Left colon (tissue), 2 donors: ENCODE measurements at regions not wholly inside any gene's neighbourhood (a gene's known extent, or its start where the extent isn't known, plus 50 kb on each side); places are given as distances from the start of the nearest gene placed in this dataset.
A peak's percentile ranks its signal among the peaks of the same experiment; 100 is the strongest.

ENCODE experiments used
- ATAC-seq: fragments of 200-7000 bp; cut with Tn5 transposase; one replicate; pipeline ENCODE4 v1.9.1; 2020; ENCODE audit warnings: mild to moderate bottlenecking, moderate library complexity
- DNase-seq, 2 donors: peaks; one replicate each; pipeline ENCODE4 v3.0.0-alpha.2; 2020
- intact Hi-C, 2 donors: fragments of 100-400 bp; cut with DNase I in 1 of 2; cut with micrococcal nuclease in 1 of 2; formaldehyde crosslinking; loops; one replicate each; pipeline versions ENCODE4 v1.11.2 to v1.14.0; 2022; cut with DNase I, micrococcal nuclease
- donor health status: DM: no; HTN: no; CAD: no.
- donor health status: DM: yes; HTN: yes; CAD: no.

GRCh38 chr3:154015307-154015706, 105.9 kb upstream of the ARHGEF26 start:
- ATAC-seq, result no peak
- intact Hi-C loops, result no loop called here
- DNase-seq, result no peak

- ATAC-seq (no peak), DNase-seq (peak in 1 of 2 donors; percentile 31)
- intact Hi-C loops, result no loop called here
These were observed 103.0 kb upstream of the ARHGEF26 start for GRCh38 chr3:154018100-154018696.

GRCh38 chr3:154022606-154023005, 98.6 kb upstream of the ARHGEF26 start:
- ATAC-seq (no peak), DNase-seq (no peak)
- intact Hi-C loops, result no loop called here

DNA sequence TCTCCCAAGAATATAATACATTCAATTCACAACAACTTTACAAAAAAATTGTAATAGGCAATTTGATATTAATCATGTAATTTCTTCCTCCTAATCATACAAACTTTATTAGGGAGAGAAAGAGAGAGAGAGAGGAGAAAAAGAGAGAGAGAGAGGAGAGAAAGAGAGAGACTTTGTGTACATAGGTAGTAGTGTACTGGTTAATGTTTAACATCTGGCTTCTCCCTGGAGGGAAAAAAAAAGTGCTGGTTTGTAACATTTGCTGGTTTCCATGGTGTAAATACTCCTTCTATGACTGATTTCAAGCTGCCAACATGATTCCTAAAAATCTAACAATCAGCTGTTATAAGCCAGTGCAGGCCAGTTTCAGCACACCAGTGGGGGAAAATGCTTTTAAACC, 98.0 kb upstream of the ARHGEF26 start:
- DNase-seq (no peak), ATAC-seq (peak; percentile 28)
- intact Hi-C loops, result no loop called here

DNA sequence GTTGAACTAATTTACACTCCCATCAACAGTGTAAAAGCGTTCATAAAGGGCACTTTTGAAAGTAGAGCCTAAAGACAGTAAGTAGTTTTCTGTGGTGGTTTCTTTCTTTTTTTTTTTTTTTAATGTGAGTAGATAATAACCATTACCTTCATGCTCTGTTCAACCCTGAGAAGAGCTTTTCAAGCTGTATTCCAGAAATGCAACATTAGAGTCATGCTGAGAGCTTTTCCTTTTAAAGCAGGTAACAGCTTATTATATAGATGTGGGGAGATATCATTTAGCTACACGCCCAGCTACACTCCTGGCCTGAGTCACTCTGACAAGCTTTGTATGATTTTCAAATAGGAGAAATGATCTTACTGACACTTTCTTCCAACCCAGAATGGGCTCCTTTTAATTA, 96.2 kb upstream of the ARHGEF26 start:
- intact Hi-C loops, result no loop called here
- DNase-seq (no peak), ATAC-seq (no peak)

DNA sequence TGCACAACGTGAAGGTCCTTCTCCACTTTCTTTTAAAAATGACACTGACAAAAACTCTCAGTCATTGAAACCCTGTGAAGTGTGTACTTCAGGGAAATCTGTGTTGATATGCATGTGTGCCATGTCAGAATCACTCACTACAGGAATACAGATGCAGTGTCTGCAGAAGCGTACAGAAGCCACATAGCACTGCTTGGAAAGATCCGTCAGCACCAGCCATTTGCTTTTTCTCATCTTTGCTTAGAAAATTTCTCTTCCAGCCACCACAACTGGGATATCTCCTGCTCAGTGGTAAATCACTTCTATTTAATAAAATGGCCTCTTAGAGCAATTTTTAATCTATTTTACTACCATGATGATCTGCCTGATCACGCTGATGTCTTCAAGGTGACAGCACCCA, 91.3 kb upstream of the ARHGEF26 start:
- DNase-seq (no peak), ATAC-seq (no peak)
- intact Hi-C loops, result no loop called here

DNA sequence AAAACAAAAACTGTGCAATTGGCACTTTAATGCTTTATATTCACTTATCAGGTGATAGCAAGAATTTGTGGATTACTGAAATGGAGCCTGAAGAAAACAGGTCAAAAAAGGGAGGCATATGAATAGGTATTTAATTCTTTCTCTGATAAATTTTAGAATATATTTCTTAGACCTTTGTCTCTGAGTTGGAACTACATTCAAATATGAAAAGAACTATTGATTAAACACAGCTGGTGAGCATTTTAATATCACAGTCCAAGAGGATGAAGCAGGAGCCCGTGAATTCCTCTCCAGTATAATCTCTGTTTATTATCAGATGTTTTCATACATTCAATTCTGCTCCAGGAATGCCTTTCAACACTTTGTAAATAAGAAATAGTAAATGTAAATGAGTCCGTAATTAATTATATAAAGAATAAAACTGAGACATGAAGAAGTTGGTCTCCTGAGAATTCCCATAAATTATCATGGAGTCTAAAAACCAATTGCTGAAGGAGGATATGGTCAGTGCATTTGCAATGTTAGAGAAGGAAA, 86.3 kb upstream of the ARHGEF26 start:
- no peak for DNase-seq
- intact Hi-C loops, result no loop called here
- ATAC-seq, result no peak

- intact Hi-C loops, result no loop called here
- no peak for ATAC-seq
- DNase-seq, result no peak
These were observed 80.9 kb upstream of the ARHGEF26 start for GRCh38 chr3:154040283-154040682.

GRCh38 chr3:154044671-154045070, 76.5 kb upstream of the ARHGEF26 start:
- ATAC-seq, result no peak
- intact Hi-C loops, result no loop called here
- no peak for DNase-seq

- ATAC-seq (no peak), DNase-seq (no peak)
- intact Hi-C loops, result no loop called here
These were observed 71.0 kb upstream of the ARHGEF26 start for GRCh38 chr3:154050216-154050615.

GRCh38 chr3:154050766-154051165, 70.4 kb upstream of the ARHGEF26 start:
- intact Hi-C loops, result no loop called here
- ATAC-seq (no peak), DNase-seq (no peak)

- ATAC-seq, result no peak
- DNase-seq, result no peak
- intact Hi-C loops, result no loop called here
These were observed 61.4 kb upstream of the ARHGEF26 start for GRCh38 chr3:154059833-154060232.

DNA sequence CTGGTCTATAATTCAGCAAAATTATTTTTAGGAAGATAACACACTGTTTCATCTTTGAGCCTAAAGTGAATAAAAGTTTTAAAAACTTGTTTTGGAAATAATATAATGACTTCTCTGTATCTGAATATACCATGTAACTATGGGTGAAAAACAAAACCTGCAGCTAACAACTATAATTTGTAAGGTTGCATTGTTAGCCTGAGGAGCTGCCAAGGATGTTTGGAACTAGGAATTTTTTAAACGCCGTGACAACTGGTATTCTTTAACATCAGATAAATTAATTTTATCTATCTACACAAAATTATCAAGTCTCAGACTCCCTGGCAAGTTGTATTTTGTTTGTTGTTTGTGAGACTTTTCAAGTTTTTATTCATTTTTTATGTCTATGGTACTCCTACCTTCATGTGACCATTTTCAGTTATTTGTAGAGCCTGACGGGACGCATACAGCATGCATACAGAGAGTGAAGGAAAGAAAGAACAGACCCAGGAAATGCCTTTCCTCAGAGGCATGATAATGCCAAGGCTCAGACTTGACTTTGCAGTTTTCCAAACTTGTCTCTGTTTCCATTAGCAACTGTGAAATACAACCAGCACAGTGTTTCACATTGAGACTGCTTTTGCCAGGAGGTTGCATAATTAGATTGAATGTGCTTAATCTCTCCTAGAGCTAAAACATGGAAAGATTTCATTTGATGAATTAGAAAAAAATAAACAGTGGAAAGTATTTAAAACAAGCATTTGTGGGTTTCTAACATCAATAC, 60.8 kb upstream of the ARHGEF26 start:
- intact Hi-C loops, result no loop called here
- ATAC-seq, result no peak
- no peak for DNase-seq

DNA sequence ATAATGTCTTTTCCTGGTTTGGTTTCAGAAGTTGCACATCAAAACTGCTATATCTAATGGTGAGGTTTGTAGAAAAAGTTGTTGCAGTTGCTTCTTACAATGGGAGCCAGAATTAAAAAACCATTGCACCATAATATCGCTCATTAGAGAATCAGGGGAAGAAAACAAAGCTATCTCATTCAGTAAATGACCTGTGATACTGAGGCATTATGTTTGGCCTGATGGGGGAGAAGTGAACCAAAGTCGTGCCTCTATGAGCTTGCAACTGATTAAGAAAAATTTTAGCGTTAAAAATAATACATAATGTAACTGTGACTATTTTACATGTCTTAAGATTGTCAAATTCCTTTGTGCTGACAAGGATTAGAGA, 60.2 kb upstream of the ARHGEF26 start:
- intact Hi-C loops, result no loop called here
- ATAC-seq (no peak), DNase-seq (no peak)

GRCh38 chr3:154062513-154062912, 58.7 kb upstream of the ARHGEF26 start:
- intact Hi-C loops, result no loop called here
- ATAC-seq (no peak), DNase-seq (no peak)

- intact Hi-C loops, result no loop called here
- no peak for ATAC-seq
These were observed 50.0 kb upstream of the ARHGEF26 start for GRCh38 chr3:154071146-154071545.

More at GRCh38 chr3:154071146-154071545, 50.0 kb upstream of the ARHGEF26 start:
- no peak for DNase-seq
